Neural crest cell (in vitro differentiated cells): ENCODE measurements at regions not wholly inside any gene's neighbourhood (a gene's known extent, or its start where the extent isn't known, plus 50 kb on each side); places are given as distances from the start of the nearest gene placed in this dataset. TPM values are rescaled to one million over a fixed set of nuclear protein-coding genes. Genes with fewer than 3 reads are reported as not detected.

Source experiments
- DNase-seq: peaks from one replicate; pipeline ENCODE4 v3.0.0; 2021; ENCODE audit warnings: low read depth, mixed read lengths, low spot score
- H3K27ac Mint-ChIP-seq: one replicate; pipeline ENCODE4 v1.8.0; 2021; ENCODE audit warnings: mild to moderate bottlenecking, mixed read lengths; ENCODE audit not compliant: unreplicated experiment
- H3K27me3 Mint-ChIP-seq: 2 replicates; pipeline ENCODE4 v1.8.0; 2021; ENCODE audit warnings: low read depth, mild to moderate bottlenecking, mixed read lengths
- H3K36me3 Mint-ChIP-seq: 2 replicates; pipeline ENCODE4 v1.8.0; 2021; ENCODE audit warnings: low read depth, mild to moderate bottlenecking, mixed read lengths
- H3K4me1 Mint-ChIP-seq: 2 replicates; pipeline ENCODE4 v1.8.0; 2021; ENCODE audit warnings: mixed read lengths
- H3K4me3 Mint-ChIP-seq: one replicate; pipeline ENCODE4 v1.8.0; 2021; ENCODE audit warnings: mild to moderate bottlenecking, mixed read lengths
- H3K9me3 Mint-ChIP-seq: 2 replicates; pipeline ENCODE4 v1.8.0; 2021; ENCODE audit warnings: mixed read lengths
- CTCF ChIP-seq: fragments of 200-600 bp; sonication (generic); conservative IDR thresholded peaks from 2 replicates; pipeline ENCODE4 v1.5.0; 2021; ENCODE audit warnings: antibody characterized with exemption, mild to moderate bottlenecking
- microRNA-seq: library from miRNA; unstranded; fragments of <30 nt; microRNA quantifications from one replicate; pipeline ENCODE4, GENCODE V29; 2020

- H3K9me3 Mint-ChIP-seq: peaks cover 3% of the 10 kb centered on the region
- H3K27me3 Mint-ChIP-seq: peaks cover 13% of the 10 kb centered on the region
- no peak for TF ChIP-seq CTCF
- no peak for DNase-seq
- H3K4me3 Mint-ChIP-seq: no peak overlapping the region
- H3K4me1 Mint-ChIP-seq: peaks cover 17% of the 10 kb centered on the region
- no peaks in the 10 kb centered on the region for H3K36me3 Mint-ChIP-seq
- H3K27ac Mint-ChIP-seq: peak overlapping the region; percentile 64
Observed at GRCh38 chr1:34697818-34698217, 57.0 kb upstream of the GJB5 start.

GRCh38 chr1:34701326-34702060 lies 53.4 kb upstream of the GJB5 start:
- Mint-ChIP-seq H3K36me3 (no peaks in the 10 kb centered on the region), H3K4me3 (no peak overlapping the region)
- TF ChIP-seq CTCF: no peak

More at GRCh38 chr1:34701326-34702060, 53.4 kb upstream of the GJB5 start:
- no peak overlapping the region for H3K27ac Mint-ChIP-seq
- H3K4me1 Mint-ChIP-seq: peaks cover 16% of the 10 kb centered on the region
- DNase-seq: no peak
- no peaks in the 10 kb centered on the region for H3K9me3 Mint-ChIP-seq
- peaks cover 41% of the 10 kb centered on the region for H3K27me3 Mint-ChIP-seq

Small RNA genes lying in the stretch of these regions (microRNA-seq; reads per million reads assigned to microRNA genes)
- not detected for gene MIR552
